Esophagus muscularis mucosa (tissue), 4 donors: ENCODE measurements at regions not wholly inside any gene's neighbourhood (a gene's known extent, or its start where the extent isn't known, plus 50 kb on each side); places are given as distances from the start of the nearest gene placed in this dataset.

ENCODE experiments used
- DNase-seq: peaks from one replicate; pipeline ENCODE4 v3.0.0-alpha.2; 2017; ENCODE audit errors: extremely low spot score
- H3K27ac ChIP-seq, 4 donors: fragments of 200-600 bp; sonication (generic); replicated peaks in 1 of 4; 1 replicate in 3 of 4; 2 replicates in 1 of 4; pipeline ENCODE4 v1.5.1; 2016 to 2019; ENCODE audit warnings: mild to moderate bottlenecking in 1 of 4
- H3K27me3 ChIP-seq, 4 donors: fragments of 200-600 bp; sonication (generic); one replicate each; pipeline versions ENCODE4 v1.5.1 to v1.6.0; 2016 to 2019
- H3K36me3 ChIP-seq, 4 donors: fragments of 200-600 bp; sonication (generic); one replicate each; pipeline ENCODE4 v1.5.1; 2016 to 2019
- H3K4me1 ChIP-seq, 4 donors: fragments of 200-600 bp; sonication (generic); one replicate each; pipeline ENCODE4 v1.5.1; 2016 to 2019
- H3K4me3 ChIP-seq, 4 donors: fragments of 200-600 bp; sonication (generic); 1 replicate in 2 of 4; 2 replicates in 2 of 4; pipeline ENCODE4 v1.5.1; 2016 to 2019; ENCODE audit warnings: mild to moderate bottlenecking in 4 of 4, moderate library complexity in 1 of 4
- H3K9me3 ChIP-seq, 4 donors: fragments of 200-600 bp; sonication (generic); 1 replicate in 3 of 4; 2 replicates in 1 of 4; pipeline ENCODE4 v1.5.1; 2016 to 2019
- EP300 ChIP-seq: sonication (generic); formaldehyde crosslinking; IDR thresholded peaks from one replicate; pipeline ENCODE4 v1.6.1; 2017; ENCODE audit warnings: antibody characterized with exemption
- POLR2A ChIP-seq: fragments of 450-650 bp; IDR thresholded peaks from one replicate; pipeline ENCODE4 v1.6.1; 2017; ENCODE audit warnings: antibody characterized with exemption, moderate library complexity, mild to moderate bottlenecking, low read depth
- POLR2AphosphoS5 ChIP-seq, 2 donors: sonication (generic); formaldehyde crosslinking; IDR thresholded peaks; one replicate each; pipeline ENCODE4 v1.6.1; 2017; ENCODE audit warnings: antibody characterized with exemption in 2 of 2
- WGBS: methylation state at CpG from one replicate; pipeline ENCODE4 v1.1.5; 2018; 5-methylcytosine and 5-hydroxymethylcytosine counted together
- intact Hi-C: fragments of 100-400 bp; cut with DNase I; formaldehyde crosslinking; loops from one replicate; pipeline ENCODE4 v1.15.1; 2023
- TF ChIP-seq, protein P1 (sequence below), 3 experiments: fragments of 200-600 bp in 2 of 3; fragments of 450-650 bp in 1 of 3; sonication (generic) in 2 of 3; IDR thresholded peaks; one replicate each; pipeline ENCODE4 v1.5.1; 2017 to 2019; ENCODE audit warnings: antibody characterized with exemption in 3 of 3, mild to moderate bottlenecking in 2 of 3, moderate library complexity in 1 of 3

DNA sequence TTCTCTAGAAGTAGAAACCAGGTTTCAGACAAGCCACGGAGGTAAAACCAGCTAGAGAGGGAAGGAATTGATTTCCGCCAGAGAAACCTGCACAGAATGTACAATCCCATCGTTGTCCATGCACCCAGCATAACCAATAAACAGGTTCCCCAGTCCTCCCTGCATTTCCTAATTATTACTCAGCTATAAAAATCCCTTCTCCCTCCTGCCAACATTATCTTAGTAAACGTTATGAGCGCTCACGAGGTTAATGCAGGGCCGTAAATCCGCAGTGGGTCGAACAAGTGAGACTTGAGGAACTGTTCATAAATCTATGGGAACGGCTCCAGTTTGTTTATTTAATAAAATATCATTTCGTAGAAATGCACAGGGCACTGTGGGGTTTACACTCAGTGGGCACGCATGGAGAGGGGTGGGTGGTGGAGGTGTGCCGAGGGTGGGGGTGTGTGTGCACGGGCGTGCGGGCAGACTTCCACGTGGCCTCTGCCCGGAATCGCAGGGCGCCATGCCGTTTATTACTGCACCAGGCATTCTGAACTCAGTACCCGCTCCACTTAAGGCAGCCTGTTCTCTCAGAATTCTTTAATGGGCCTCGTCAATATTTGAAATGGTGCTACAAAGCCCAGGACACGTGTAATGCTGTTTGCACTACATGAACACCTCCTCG is 257.3 kb downstream of the MIAT start:
- intact Hi-C loops, result no loop called here
- H3K27me3 ChIP-seq, result peaks cover 0 to 12% (median 0%) of the 10 kb centered on the region in 4 donors
- whole genome bisulfite sequencing, result 89% methylated on average over 25 of the region's 25 CpGs
- no peak overlapping the region for H3K4me3 ChIP-seq
- H3K36me3 ChIP-seq, result no peaks in the 10 kb centered on the region
- H3K27ac ChIP-seq, result no peak overlapping the region
- H3K9me3 ChIP-seq, result no peaks in the 10 kb centered on the region
- no peaks in the 10 kb centered on the region for H3K4me1 ChIP-seq
- TF ChIP-seq EP300 (no peak), POLR2A (no peak), POLR2AphosphoS5 (IDR thresholded peaks at IDR 0.05) (no peak)
- TF ChIP-seq, protein P1, sequence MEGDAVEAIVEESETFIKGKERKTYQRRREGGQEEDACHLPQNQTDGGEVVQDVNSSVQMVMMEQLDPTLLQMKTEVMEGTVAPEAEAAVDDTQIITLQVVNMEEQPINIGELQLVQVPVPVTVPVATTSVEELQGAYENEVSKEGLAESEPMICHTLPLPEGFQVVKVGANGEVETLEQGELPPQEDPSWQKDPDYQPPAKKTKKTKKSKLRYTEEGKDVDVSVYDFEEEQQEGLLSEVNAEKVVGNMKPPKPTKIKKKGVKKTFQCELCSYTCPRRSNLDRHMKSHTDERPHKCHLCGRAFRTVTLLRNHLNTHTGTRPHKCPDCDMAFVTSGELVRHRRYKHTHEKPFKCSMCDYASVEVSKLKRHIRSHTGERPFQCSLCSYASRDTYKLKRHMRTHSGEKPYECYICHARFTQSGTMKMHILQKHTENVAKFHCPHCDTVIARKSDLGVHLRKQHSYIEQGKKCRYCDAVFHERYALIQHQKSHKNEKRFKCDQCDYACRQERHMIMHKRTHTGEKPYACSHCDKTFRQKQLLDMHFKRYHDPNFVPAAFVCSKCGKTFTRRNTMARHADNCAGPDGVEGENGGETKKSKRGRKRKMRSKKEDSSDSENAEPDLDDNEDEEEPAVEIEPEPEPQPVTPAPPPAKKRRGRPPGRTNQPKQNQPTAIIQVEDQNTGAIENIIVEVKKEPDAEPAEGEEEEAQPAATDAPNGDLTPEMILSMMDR (IDR thresholded peaks at IDR 0.05), result no peak
- DNase-seq, result no peak

DNA sequence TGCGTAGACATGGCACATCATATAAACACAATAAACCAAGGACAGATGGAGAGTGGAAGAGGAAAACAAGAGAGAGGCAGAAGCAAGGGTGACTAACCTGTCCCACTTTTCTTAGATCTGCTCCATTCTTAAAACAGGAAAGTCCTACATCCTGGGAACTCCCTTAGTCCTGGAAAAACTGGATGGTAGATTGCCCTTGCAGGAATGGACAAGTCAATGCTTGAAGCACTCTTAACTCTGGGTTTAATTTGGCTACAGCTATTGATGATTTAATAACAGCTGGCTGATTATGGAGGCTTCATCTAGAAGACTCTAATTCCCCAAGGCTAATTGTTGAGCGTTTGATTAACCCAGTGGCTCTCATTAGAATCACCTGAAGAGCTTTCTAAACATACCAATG is 258.8 kb downstream of the MIAT start:
- intact Hi-C loops, result no loop called here

GRCh38 chr22:26918226-26918625 is 260.8 kb downstream of the MIAT start:
- Histone ChIP-seq H3K27me3 (peaks cover 0 to 6% (median 0%) of the 10 kb centered on the region in 4 donors), H3K36me3 (no peaks in the 10 kb centered on the region), H3K27ac (no peak overlapping the region), H3K9me3 (no peaks in the 10 kb centered on the region), H3K4me1 (no peaks in the 10 kb centered on the region), H3K4me3 (no peak overlapping the region)
- TF ChIP-seq POLR2AphosphoS5 (IDR thresholded peaks at IDR 0.05), result no peak
- no peak for TF ChIP-seq POLR2A
- TF ChIP-seq, protein P1 (IDR thresholded peaks at IDR 0.05), result no peak
- no peak for TF ChIP-seq EP300
- no peak for DNase-seq
- intact Hi-C loops, result no loop called here
- 88% methylated on average over 3 of the region's 3 CpGs for WGBS

More for the DNA sequence above, 258.8 kb downstream of the MIAT start:
- TF ChIP-seq, protein P1 (IDR thresholded peaks at IDR 0.05), result no peak
- no peak for TF ChIP-seq EP300
- no peak for TF ChIP-seq POLR2AphosphoS5 (IDR thresholded peaks at IDR 0.05)
- TF ChIP-seq POLR2A, result no peak
- DNase-seq, result no peak
- Histone ChIP-seq H3K4me1 (no peaks in the 10 kb centered on the region), H3K27ac (no peak overlapping the region), H3K36me3 (no peaks in the 10 kb centered on the region), H3K4me3 (no peak overlapping the region), H3K27me3 (peaks cover 0 to 12% (median 0%) of the 10 kb centered on the region in 4 donors), H3K9me3 (no peaks in the 10 kb centered on the region)
- 78% methylated on average over 2 of the region's 2 CpGs for WGBS

GRCh38 chr22:26921726-26922125 is 264.3 kb downstream of the MIAT start:
- 53% methylated on average over 2 of the region's 2 CpGs for WGBS

More at GRCh38 chr22:26921726-26922125, 264.3 kb downstream of the MIAT start:
- Histone ChIP-seq H3K36me3 (no peaks in the 10 kb centered on the region), H3K4me1 (no peaks in the 10 kb centered on the region), H3K27me3 (no peaks in the 10 kb centered on the region), H3K27ac (no peak overlapping the region), H3K9me3 (no peaks in the 10 kb centered on the region), H3K4me3 (no peak overlapping the region)
- intact Hi-C loops, result no loop called here
- no peak for DNase-seq
- TF ChIP-seq EP300, result no peak
- TF ChIP-seq POLR2A, result no peak
- TF ChIP-seq, protein P1 (IDR thresholded peaks at IDR 0.05), result no peak
- no peak for TF ChIP-seq POLR2AphosphoS5 (IDR thresholded peaks at IDR 0.05)
